Right cardiac atrium (tissue), 5 donors: ENCODE measurements at regions not wholly inside any gene's neighbourhood (a gene's known extent, or its start where the extent isn't known, plus 50 kb on each side); places are given as distances from the start of the nearest gene placed in this dataset.

Experiments used
- ATAC-seq, 2 donors: fragments of 200-7000 bp; cut with Tn5 transposase; one replicate each; pipeline versions ENCODE4 v1.8.0 to v1.9.1; 2020; ENCODE audit warnings: moderate library complexity in 2 of 2, mild to moderate bottlenecking in 1 of 2
- DNase-seq, 3 donors: peaks; one replicate each; pipeline ENCODE4 v3.0.0-alpha.2; 2020
- H3K27ac ChIP-seq: one replicate; pipeline ENCODE4 v1.5.1; 2013; ENCODE audit warnings: mild to moderate bottlenecking, low read length, control low read depth, moderate library complexity
- H3K27me3 ChIP-seq: one replicate; pipeline ENCODE4 v1.6.1; 2013; ENCODE audit not compliant: control insufficient read depth, insufficient read depth
- H3K4me1 ChIP-seq: one replicate; pipeline ENCODE4 v1.6.1; 2013; ENCODE audit warnings: low read length; ENCODE audit not compliant: control insufficient read depth, insufficient read depth
- H3K4me3 ChIP-seq: one replicate; pipeline ENCODE4 v1.5.1; 2013; ENCODE audit warnings: low read length, control low read depth
- H3K9me3 ChIP-seq: one replicate; pipeline ENCODE4 v1.6.1; 2013; ENCODE audit warnings: low read length; ENCODE audit not compliant: control insufficient read depth
- WGBS: extraction: QIAGEN DNeasy Blood & Tissue Kit; methylation state at CpG from one replicate; pipeline ENCODE4 v1.1.7; 2013; 5-methylcytosine and 5-hydroxymethylcytosine counted together
- intact Hi-C, 4 donors: fragments of 100-400 bp; cut with DNase I; formaldehyde crosslinking; loops; one replicate each; pipeline versions ENCODE4 v1.11.0 to v1.14.0; 2022 to 2023
- donor health status: healthy with polysubstance abuse.
- donor health status: DM: no; HTN: yes; CAD: no.
- donor health status: DM: no; HTN: no; CAD: no.
- donor health status: DM: no; HTN: yes; CAD: no; lungs with severe emphysema.
- donor health status: DM: yes; HTN: yes; CAD: no.

GRCh38 chr7:142379201-142379885 is 121.5 kb upstream of the PRSS58 start:
- DNase-seq (no peak), ATAC-seq (no peak)
- H3K4me3 ChIP-seq = no peak overlapping the region
- no peaks in the 10 kb centered on the region for H3K4me1 ChIP-seq
- no peak overlapping the region for H3K27ac ChIP-seq
- intact Hi-C loops = no loop called here
- H3K27me3 ChIP-seq = no peaks in the 10 kb centered on the region
- H3K9me3 ChIP-seq = no peaks in the 10 kb centered on the region
- 61% methylated on average over 6 of the region's 6 CpGs for WGBS

- no peak overlapping the region for H3K27ac ChIP-seq
- H3K9me3 ChIP-seq = no peaks in the 10 kb centered on the region
- no peaks in the 10 kb centered on the region for H3K27me3 ChIP-seq
- DNase-seq = no peak
- intact Hi-C loops = no loop called here
- ATAC-seq = no peak
- 97% methylated on average over 2 of the region's 2 CpGs for WGBS
- H3K4me3 ChIP-seq = no peak overlapping the region
- H3K4me1 ChIP-seq = no peaks in the 10 kb centered on the region
Observed at GRCh38 chr7:142377567-142377966, 119.7 kb upstream of the PRSS58 start.

- Histone ChIP-seq H3K27me3 (no peaks in the 10 kb centered on the region), H3K4me1 (no peaks in the 10 kb centered on the region), H3K4me3 (no peak overlapping the region), H3K9me3 (no peaks in the 10 kb centered on the region), H3K27ac (no peak overlapping the region)
- no peak for ATAC-seq
- intact Hi-C loops = no loop called here
- 54% methylated on average over 6 of the region's 6 CpGs for WGBS
- DNase-seq = no peak
Observed at GRCh38 chr7:142376356-142376997, 118.6 kb upstream of the PRSS58 start.

- intact Hi-C loops = no loop called here
- Histone ChIP-seq H3K4me3 (no peak overlapping the region), H3K27ac (no peak overlapping the region), H3K27me3 (no peaks in the 10 kb centered on the region), H3K9me3 (no peaks in the 10 kb centered on the region), H3K4me1 (no peaks in the 10 kb centered on the region)
- no peak for DNase-seq
- WGBS = 49% methylated on average over 4 of the region's 4 CpGs
- peak in 1 of 2 donors; percentile 28 for ATAC-seq
Observed at GRCh38 chr7:142375710-142376313, 118.0 kb upstream of the PRSS58 start.

GRCh38 chr7:142372727-142373126 is 114.9 kb upstream of the PRSS58 start:
- DNase-seq = no peak
- 41% methylated on average over 3 of the region's 3 CpGs for WGBS
- intact Hi-C loops = no loop called here
- Histone ChIP-seq H3K4me3 (no peak overlapping the region), H3K4me1 (no peaks in the 10 kb centered on the region), H3K9me3 (peaks cover 4% of the 10 kb centered on the region), H3K27ac (peak overlapping the region; percentile 43), H3K27me3 (no peaks in the 10 kb centered on the region)
- ATAC-seq = peak; percentile 68 to 88

GRCh38 chr7:142371586-142372377 is 113.9 kb upstream of the PRSS58 start:
- intact Hi-C loops = no loop called here

GRCh38 chr7:142365410-142365842 is 107.6 kb upstream of the PRSS58 start:
- intact Hi-C loops = no loop called here
- no peaks in the 10 kb centered on the region for H3K27me3 ChIP-seq
- DNase-seq = no peak
- H3K9me3 ChIP-seq = peaks cover 4% of the 10 kb centered on the region
- H3K4me3 ChIP-seq = no peak overlapping the region
- no peaks in the 10 kb centered on the region for H3K4me1 ChIP-seq
- 81% methylated on average over 2 of the region's 2 CpGs for WGBS
- no peak overlapping the region for H3K27ac ChIP-seq
- no peak for ATAC-seq

More at GRCh38 chr7:142371586-142372377, 113.9 kb upstream of the PRSS58 start:
- Histone ChIP-seq H3K9me3 (peaks cover 4% of the 10 kb centered on the region), H3K4me1 (no peaks in the 10 kb centered on the region), H3K27ac (peak overlapping the region; percentile 43), H3K4me3 (no peak overlapping the region), H3K27me3 (no peaks in the 10 kb centered on the region)
- DNase-seq = no peak
- WGBS = 82% methylated on average over 4 of the region's 4 CpGs
- no peak for ATAC-seq

- WGBS = 37% methylated on average over 1 of the region's 1 CpG
- intact Hi-C loops = no loop called here
- Histone ChIP-seq H3K9me3 (peaks cover 4% of the 10 kb centered on the region), H3K4me1 (no peaks in the 10 kb centered on the region), H3K4me3 (no peak overlapping the region), H3K27ac (no peak overlapping the region), H3K27me3 (no peaks in the 10 kb centered on the region)
- no peak for DNase-seq
- no peak for ATAC-seq
Observed at GRCh38 chr7:142364551-142364950, 106.7 kb upstream of the PRSS58 start.

GRCh38 chr7:142362349-142362748 is 104.5 kb upstream of the PRSS58 start:
- Histone ChIP-seq H3K27me3 (no peaks in the 10 kb centered on the region), H3K4me3 (no peak overlapping the region), H3K9me3 (no peaks in the 10 kb centered on the region), H3K4me1 (no peaks in the 10 kb centered on the region), H3K27ac (no peak overlapping the region)
- ATAC-seq (no peak), DNase-seq (no peak)
- intact Hi-C loops = no loop called here
- 87% methylated on average over 3 of the region's 3 CpGs for WGBS

- 52% methylated on average over 8 of the region's 8 CpGs for WGBS
- no peaks in the 10 kb centered on the region for H3K27me3 ChIP-seq
- no peaks in the 10 kb centered on the region for H3K9me3 ChIP-seq
- intact Hi-C loops = no loop called here
- H3K4me1 ChIP-seq = no peaks in the 10 kb centered on the region
- DNase-seq (peak in 1 of 3 donors; percentile 59), ATAC-seq (peak in 1 of 2 donors; percentile 51)
- H3K4me3 ChIP-seq = no peak overlapping the region
- H3K27ac ChIP-seq = peak overlapping the region; percentile 13
Observed at GRCh38 chr7:142359694-142360279, 101.9 kb upstream of the PRSS58 start.
